WERI-Rb-1 (cell line): ENCODE measurements at regions not wholly inside any gene's neighbourhood (a gene's known extent, or its start where the extent isn't known, plus 50 kb on each side); places are given as distances from the start of the nearest gene placed in this dataset.

ENCODE experiments used
- DNase-seq: peaks from one replicate; pipeline ENCODE4 v3.0.0-alpha.2; 2020
- H3K27ac ChIP-seq: fragments of 250-450 bp; sonication (Bioruptor Pico); 2 replicates; pipeline ENCODE4 v1.5.1; 2020; ENCODE audit warnings: mild to moderate bottlenecking, moderate library complexity
- H3K27me3 ChIP-seq: fragments of 250-450 bp; sonication (Bioruptor Pico); 2 replicates; pipeline ENCODE4 v1.5.1; 2021; ENCODE audit warnings: mild to moderate bottlenecking, low read depth, moderate library complexity; ENCODE audit not compliant: insufficient read depth, severe bottlenecking
- H3K36me3 ChIP-seq: fragments of 250-450 bp; sonication (Bioruptor Pico); 2 replicates; pipeline ENCODE4 v1.5.1; 2020; ENCODE audit warnings: mild to moderate bottlenecking, moderate library complexity
- H3K4me3 ChIP-seq: 2 replicates; pipeline ENCODE4 v1.5.1; 2011; ENCODE audit warnings: low read depth, mild to moderate bottlenecking, control low read depth, low read length
- H3K9me3 ChIP-seq: fragments of 250-450 bp; sonication (Bioruptor Pico); 2 replicates; pipeline ENCODE4 v1.5.1; 2021; ENCODE audit warnings: mild to moderate bottlenecking, moderate library complexity; ENCODE audit not compliant: severe bottlenecking
- CTCF ChIP-seq: IDR thresholded peaks from 2 replicates; pipeline ENCODE4 v1.5.1; 2011; ENCODE audit warnings: low read depth, mild to moderate bottlenecking, control low read depth, inconsistent platforms, low read length

- no peak for DNase-seq
- no peaks in the 10 kb centered on the region for H3K9me3 ChIP-seq
- H3K36me3 ChIP-seq, result no peaks in the 10 kb centered on the region
- H3K4me3 ChIP-seq, result no peak overlapping the region
- TF ChIP-seq CTCF, result no peak
- no peak overlapping the region for H3K27ac ChIP-seq
- H3K27me3 ChIP-seq, result no peaks in the 10 kb centered on the region
Observed at GRCh38 chr3:64457811-64458210, 230.0 kb downstream of the ADAMTS9 start.

- Histone ChIP-seq H3K36me3 (no peaks in the 10 kb centered on the region), H3K4me3 (no peak overlapping the region), H3K27me3 (no peaks in the 10 kb centered on the region), H3K27ac (no peak overlapping the region), H3K9me3 (no peaks in the 10 kb centered on the region)
- TF ChIP-seq CTCF, result no peak
- DNase-seq, result no peak
Observed at GRCh38 chr3:64456674-64457073, 231.1 kb downstream of the ADAMTS9 start.

GRCh38 chr3:64455351-64455750 lies 230.1 kb upstream of the PRICKLE2 start:
- no peak overlapping the region for H3K27ac ChIP-seq
- DNase-seq, result no peak
- TF ChIP-seq CTCF, result no peak
- H3K27me3 ChIP-seq, result no peaks in the 10 kb centered on the region
- H3K4me3 ChIP-seq, result no peak overlapping the region
- H3K36me3 ChIP-seq, result no peaks in the 10 kb centered on the region
- H3K9me3 ChIP-seq, result no peaks in the 10 kb centered on the region

GRCh38 chr3:64454768-64455167 lies 229.5 kb upstream of the PRICKLE2 start:
- Histone ChIP-seq H3K27me3 (no peaks in the 10 kb centered on the region), H3K27ac (no peak overlapping the region), H3K36me3 (no peaks in the 10 kb centered on the region), H3K9me3 (no peaks in the 10 kb centered on the region), H3K4me3 (no peak overlapping the region)
- no peak for TF ChIP-seq CTCF
- no peak for DNase-seq

- no peak overlapping the region for H3K4me3 ChIP-seq
- H3K9me3 ChIP-seq, result no peaks in the 10 kb centered on the region
- no peak for DNase-seq
- no peak overlapping the region for H3K27ac ChIP-seq
- no peaks in the 10 kb centered on the region for H3K36me3 ChIP-seq
- H3K27me3 ChIP-seq, result no peaks in the 10 kb centered on the region
- no peak for TF ChIP-seq CTCF
Observed at GRCh38 chr3:64454179-64454578, 228.9 kb upstream of the PRICKLE2 start.

GRCh38 chr3:64451283-64452012 lies 226.2 kb upstream of the PRICKLE2 start:
- no peaks in the 10 kb centered on the region for H3K9me3 ChIP-seq
- no peaks in the 10 kb centered on the region for H3K27me3 ChIP-seq
- no peak for TF ChIP-seq CTCF
- H3K4me3 ChIP-seq, result no peak overlapping the region
- H3K36me3 ChIP-seq, result no peaks in the 10 kb centered on the region
- no peak for DNase-seq
- H3K27ac ChIP-seq, result no peak overlapping the region
